Right lobe of liver (tissue), 4 donors: ENCODE measurements at regions not wholly inside any gene's neighbourhood (a gene's known extent, or its start where the extent isn't known, plus 50 kb on each side); places are given as distances from the start of the nearest gene placed in this dataset.

Experiments used
- POLR2A ChIP-seq: fragments of 450-650 bp; IDR thresholded peaks from one replicate; pipeline ENCODE4 v1.6.1; 2017; ENCODE audit warnings: antibody characterized with exemption, mild to moderate bottlenecking
- TF ChIP-seq, protein P1 (sequence below), 4 donors: fragments of 200-600 bp in 3 of 4; fragments of 450-650 bp in 1 of 4; IDR thresholded peaks; one replicate each; pipeline versions ENCODE4 v1.5.1 to v1.8.0; 2016 to 2022; ENCODE audit warnings: antibody characterized with exemption in 4 of 4, mild to moderate bottlenecking in 2 of 4
- donor health status: DM: no; HTN: no; CAD: no.
- donor health status: DM: no; HTN: no; CAD: no.
- donor health status: DM: no; HTN: yes; CAD: no.

DNA sequence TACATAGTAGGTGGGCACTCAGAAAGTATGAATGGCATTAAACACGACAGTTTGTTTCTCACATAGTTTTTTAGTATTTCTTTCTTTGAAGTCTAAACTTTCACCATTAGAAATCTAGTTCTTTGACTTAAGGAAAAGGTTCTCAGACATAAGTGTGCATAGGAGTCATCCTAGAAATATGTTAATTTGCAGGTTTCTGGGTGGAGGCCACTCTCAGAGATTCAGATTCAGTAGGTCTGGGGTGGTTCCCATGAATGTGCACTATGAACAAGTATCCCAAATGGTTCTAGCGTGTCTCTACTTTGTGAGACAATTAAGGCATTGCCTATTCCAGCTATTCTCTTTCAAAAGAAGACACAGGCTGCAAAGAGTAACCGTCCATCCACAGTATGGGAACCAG lies 119.3 kb downstream of the NGF start:
- TF ChIP-seq, protein P1, sequence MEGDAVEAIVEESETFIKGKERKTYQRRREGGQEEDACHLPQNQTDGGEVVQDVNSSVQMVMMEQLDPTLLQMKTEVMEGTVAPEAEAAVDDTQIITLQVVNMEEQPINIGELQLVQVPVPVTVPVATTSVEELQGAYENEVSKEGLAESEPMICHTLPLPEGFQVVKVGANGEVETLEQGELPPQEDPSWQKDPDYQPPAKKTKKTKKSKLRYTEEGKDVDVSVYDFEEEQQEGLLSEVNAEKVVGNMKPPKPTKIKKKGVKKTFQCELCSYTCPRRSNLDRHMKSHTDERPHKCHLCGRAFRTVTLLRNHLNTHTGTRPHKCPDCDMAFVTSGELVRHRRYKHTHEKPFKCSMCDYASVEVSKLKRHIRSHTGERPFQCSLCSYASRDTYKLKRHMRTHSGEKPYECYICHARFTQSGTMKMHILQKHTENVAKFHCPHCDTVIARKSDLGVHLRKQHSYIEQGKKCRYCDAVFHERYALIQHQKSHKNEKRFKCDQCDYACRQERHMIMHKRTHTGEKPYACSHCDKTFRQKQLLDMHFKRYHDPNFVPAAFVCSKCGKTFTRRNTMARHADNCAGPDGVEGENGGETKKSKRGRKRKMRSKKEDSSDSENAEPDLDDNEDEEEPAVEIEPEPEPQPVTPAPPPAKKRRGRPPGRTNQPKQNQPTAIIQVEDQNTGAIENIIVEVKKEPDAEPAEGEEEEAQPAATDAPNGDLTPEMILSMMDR (IDR thresholded peaks at IDR 0.05), result no peak
- TF ChIP-seq POLR2A, result no peak
